Muscle of arm (tissue), 1 donor: ENCODE measurements at regions not wholly inside any gene's neighbourhood (a gene's known extent, or its start where the extent isn't known, plus 50 kb on each side); places are given as distances from the start of the nearest gene placed in this dataset.
"Not testable (repeated sequence)": the region's sequence is repeated elsewhere in the genome, so short reads cannot be mapped to it uniquely, and the experiment has no call there.

ENCODE experiments used
- DNase-seq: peaks from one replicate; pipeline ENCODE4 v3.0.0-alpha.2; 2013

DNA sequence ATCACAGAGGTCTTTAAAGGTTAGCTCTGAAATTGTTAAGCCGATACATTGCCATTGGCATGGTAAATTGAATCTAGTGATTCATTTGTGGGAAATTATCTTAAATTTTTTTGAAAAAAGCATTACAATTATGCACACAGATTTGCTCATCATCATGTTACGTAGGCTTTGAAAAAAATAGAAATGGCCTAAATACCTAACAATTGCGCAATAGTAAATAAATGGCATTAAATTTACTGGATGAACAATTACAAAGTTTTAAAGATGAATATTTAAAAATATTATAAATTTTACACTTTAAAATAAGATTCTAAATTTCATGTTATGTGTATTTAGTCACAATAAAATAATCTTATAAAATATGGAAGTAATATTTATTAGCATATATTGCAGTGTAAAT lies 171.3 kb downstream of the RPRM start:
- no peak for DNase-seq

GRCh38 chr2:153299809-153300208 lies 178.8 kb downstream of the RPRM start:
- no peak for DNase-seq

DNA sequence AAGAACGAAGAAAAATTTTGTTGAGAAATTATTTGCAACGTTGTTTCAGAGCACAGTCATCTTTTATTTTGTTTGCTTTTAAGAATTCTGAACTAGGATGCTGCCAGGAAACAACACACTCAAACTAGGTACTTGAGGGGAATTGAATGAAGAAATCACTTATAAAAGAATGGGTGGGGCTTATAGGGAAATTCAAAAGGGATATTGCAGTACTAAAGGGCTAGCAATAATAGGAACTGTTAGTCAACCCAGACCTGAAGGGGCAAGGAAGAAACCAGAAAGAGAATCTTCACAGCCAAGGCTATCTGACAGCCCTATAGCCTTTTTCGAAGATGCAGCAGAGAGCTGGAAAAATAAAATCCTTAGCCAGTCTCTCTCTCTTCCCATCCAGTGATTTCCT lies 179.3 kb downstream of the RPRM start:
- DNase-seq = no peak

GRCh38 chr2:153294199-153294786 lies 184.3 kb downstream of the RPRM start:
- DNase-seq = peak; percentile 45

DNA sequence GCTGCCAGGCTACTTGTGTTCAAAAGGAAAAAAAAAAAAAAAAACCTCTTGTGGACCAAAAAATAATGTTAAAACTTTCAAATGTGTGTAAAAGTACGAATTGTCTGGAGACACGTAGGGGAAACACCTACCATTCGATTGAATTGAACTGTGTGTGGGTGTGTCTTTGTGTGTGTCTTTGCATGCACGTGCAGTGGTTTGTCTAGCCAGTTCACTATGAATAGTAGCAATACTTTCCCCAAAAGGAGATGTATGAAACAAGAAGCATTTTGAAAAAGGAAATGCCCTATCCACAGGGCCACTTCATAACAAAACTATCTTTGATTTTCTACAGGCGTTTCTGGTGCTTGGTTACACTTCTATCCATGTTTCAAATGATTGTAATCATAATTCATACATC lies 186.8 kb downstream of the RPRM start:
- DNase-seq = no peak

DNA sequence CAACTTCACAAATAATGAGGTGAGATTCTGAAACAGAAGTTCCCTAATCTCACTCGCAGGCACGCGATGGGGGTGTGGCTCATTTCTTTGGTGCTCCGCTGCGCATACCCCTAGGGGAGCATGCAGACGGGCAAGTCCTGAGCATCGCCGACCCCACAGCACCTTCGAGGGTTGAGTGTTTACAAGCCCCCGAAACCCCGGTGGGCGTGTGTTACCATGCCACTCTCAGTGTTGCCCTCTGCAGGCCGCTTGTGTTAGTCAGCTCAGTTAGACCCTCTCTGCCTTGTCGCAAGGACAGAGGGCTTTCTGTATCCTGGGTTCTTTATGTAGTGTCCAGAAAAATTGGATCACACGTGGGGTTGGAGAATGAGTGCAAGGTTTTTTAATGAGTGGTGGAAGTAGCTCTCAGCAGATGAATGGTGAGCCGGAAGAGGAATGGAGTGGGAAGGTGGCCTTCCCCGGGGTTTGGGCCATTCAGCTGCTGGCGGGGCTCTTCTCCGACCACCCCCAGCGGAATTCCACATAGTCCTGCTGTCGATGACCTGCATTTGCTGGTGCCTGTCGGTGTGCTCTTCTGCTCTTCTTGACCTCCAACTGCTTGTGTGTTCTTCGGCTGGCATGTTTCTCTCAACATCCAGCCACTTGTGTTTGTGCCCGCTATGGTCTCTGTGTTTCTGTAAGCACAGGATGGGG lies 191.3 kb downstream of the RPRM start:
- no peak for DNase-seq

- no peak for DNase-seq
Measured at GRCh38 chr2:153268941-153269461, 209.6 kb downstream of the RPRM start.

DNA sequence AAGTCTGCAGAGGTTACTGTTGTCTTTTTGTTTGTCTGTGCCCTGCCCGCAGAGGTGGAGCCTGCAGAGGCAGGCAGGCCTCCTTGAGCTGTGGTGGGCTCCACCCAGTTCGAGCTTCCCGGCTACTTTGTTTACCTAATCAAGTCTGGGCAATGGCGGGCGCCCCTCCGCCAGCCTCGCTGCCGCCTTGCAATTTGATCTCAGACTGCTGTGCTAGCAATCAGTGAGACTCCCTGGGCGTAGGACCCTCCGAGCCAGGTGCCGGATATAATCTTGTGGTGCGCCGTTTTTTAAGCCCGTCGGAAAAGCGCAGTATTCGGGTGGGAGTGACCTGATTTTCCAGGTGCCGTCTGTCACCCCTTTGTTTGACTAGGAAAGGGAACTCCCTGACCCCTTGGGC lies 221.7 kb downstream of the RPRM start:
- DNase-seq = not testable (repeated sequence)

DNA sequence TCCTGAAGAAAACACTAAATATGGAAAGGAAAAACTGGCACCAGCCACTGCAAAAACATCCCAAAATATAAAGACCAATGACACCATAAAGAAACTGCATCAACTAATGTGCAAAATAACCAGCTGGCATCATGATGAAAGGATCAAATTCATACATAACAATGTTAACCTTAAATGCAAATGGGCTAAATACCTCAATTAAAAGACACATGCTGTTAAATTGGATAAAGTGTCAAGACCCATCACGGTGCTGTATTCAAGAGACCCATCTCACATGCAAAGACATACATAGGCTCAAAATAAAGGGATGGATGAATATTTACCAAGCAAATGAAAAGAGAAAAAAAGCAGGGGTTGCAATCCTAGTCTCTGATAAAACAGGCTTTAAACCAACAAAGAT lies 231.9 kb downstream of the RPRM start:
- DNase-seq = not testable (repeated sequence)

GRCh38 chr2:153235516-153235915 lies 243.0 kb downstream of the RPRM start:
- DNase-seq = no peak

DNA sequence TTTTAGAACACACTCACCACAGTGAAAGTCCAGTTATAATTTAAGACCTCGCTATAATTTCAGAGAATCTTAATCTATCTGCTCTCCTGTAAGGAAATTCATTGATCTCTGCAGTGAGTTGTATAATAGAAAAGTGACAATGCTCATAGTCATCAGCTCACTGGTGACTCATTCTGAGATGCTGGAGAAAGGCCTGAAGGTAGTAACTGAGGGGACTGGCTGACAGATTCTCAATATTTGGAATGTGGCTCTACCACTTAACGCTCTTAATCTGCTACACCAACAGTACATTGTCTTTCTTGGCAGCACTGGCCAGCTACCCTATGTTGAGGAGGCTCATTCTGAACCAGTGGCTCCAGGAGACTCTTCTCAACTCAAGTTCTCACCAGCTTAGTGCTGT lies 246.1 kb downstream of the RPRM start:
- no peak for DNase-seq

DNA sequence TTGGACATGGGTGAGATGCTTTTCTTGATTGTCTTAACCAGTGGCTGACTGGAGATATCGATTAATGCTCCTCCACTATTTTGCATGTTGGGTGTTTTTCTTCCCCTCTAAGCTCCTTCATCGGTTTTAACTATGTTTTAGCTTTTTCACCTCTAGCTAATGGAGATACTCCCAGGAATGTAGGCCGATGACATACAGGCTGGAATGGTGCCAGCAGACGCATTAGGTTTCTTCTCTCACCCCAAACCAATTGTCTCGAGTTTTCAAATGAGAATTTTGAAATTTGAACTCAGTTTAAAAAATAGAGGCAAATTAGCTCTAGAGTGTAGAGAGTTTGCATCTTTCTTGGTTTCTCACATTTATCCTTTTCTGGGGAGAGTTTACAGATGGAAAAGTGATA lies 247.6 kb downstream of the RPRM start:
- no peak for DNase-seq

DNA sequence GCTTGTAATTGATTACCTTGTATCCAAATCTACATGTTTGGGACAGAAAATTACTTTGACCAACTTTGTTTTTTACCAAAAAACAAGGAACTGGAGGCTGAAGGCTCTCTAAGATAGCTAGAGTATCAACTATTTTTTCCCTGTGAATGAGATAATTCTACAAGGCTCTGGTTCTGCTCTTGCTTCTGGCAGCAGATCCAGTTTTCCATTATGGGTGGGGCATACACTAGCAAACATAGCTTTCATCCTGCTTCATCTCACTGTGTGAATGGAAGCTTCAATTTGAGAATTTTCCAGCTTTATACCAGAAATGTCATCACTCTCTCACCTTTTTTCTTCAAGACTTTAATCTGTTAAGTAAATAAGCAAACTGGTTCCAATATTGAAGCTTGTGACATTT lies 249.7 kb downstream of the RPRM start:
- no peak for DNase-seq

DNA sequence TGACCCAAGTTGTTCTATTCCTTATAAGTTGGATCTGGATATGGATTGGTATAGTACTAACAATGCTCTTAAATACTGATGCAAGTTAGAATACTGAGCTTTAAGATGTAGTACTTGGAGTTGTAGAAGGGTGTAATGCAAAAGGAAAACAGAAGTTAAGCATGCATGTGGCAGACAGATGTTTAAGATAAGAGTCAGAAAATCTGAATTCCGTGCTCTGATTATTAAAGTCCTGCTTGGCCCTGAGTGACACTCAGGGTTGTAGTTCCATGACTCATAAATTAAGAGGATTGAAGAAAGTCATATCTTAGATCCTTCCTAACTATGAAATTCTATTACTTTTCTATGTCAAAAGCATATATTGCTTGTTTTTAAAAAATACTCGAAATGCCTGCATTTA lies 250.6 kb downstream of the RPRM start:
- no peak for DNase-seq

- no peak for DNase-seq
Measured at GRCh38 chr2:153222231-153223165, 256.1 kb downstream of the RPRM start.

- DNase-seq = no peak
Measured at GRCh38 chr2:153221506-153221905, 257.1 kb downstream of the RPRM start.

DNA sequence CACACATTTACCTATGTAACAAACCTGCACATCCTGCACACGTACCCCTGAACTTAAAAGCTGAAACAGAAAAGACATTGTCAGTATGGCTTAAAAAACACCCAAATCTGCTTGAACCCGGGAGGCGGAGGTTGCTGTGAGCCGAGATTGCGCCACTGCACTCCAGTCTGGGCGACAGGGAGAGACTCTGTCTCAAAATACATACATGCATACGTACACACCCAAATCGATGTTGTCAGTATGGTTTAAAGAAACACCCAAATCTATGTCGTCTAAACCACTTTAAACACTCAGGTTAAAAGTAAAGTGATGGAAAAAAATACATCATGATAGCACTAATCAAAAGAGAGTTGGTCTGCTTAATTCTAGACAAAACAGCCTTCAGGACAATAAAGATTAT lies 257.5 kb downstream of the RPRM start:
- no peak for DNase-seq

GRCh38 chr2:153218851-153219250 lies 259.7 kb downstream of the RPRM start:
- DNase-seq = no peak

- no peak for DNase-seq
Measured at GRCh38 chr2:153214337-153214736, 264.2 kb downstream of the RPRM start.

GRCh38 chr2:153213022-153213421 lies 265.5 kb downstream of the RPRM start:
- DNase-seq = no peak

- no peak for DNase-seq
Measured at GRCh38 chr2:153197402-153198386, 280.9 kb downstream of the RPRM start.
